CD14-positive monocyte (primary cell): ENCODE measurements at regions not wholly inside any gene's neighbourhood (a gene's known extent, or its start where the extent isn't known, plus 50 kb on each side); places are given as distances from the start of the nearest gene placed in this dataset.

Experiments
- DNase-seq, 3 donors: peaks; one replicate each; pipeline ENCODE4 v3.0.0-alpha.2; 2011 to 2022
- H2AFZ ChIP-seq: 2 replicates; pipeline ENCODE4 v1.6.0; 2012; ENCODE audit warnings: mild to moderate bottlenecking, low read depth, low read length, inconsistent platforms; ENCODE audit not compliant: insufficient read depth, poor library complexity, severe bottlenecking
- H3K27ac ChIP-seq, 2 donors: 1 replicate in 1 of 2; 2 replicates in 1 of 2; pipeline ENCODE4 v1.5.1; 2012 to 2013; ENCODE audit warnings: low read length in 2 of 2, control low read depth in 1 of 2, inconsistent platforms in 1 of 2, low read depth in 1 of 2, mild to moderate bottlenecking in 1 of 2
- H3K27me3 ChIP-seq, 2 donors: one replicate each; pipeline versions ENCODE4 v1.6.0 to v1.6.1; 2011 to 2013; ENCODE audit warnings: low read length in 2 of 2; ENCODE audit not compliant: control insufficient read depth in 2 of 2, insufficient read depth in 2 of 2
- H3K36me3 ChIP-seq, 2 donors: replicated peaks in 1 of 2; 1 replicate in 1 of 2; 2 replicates in 1 of 2; pipeline versions ENCODE4 v1.5.1 to v1.6.1; 2012 to 2013; ENCODE audit warnings: low read length in 2 of 2, control low read depth in 1 of 2, inconsistent platforms in 1 of 2, mild to moderate bottlenecking in 1 of 2; ENCODE audit not compliant: insufficient read depth in 2 of 2, control insufficient read depth in 1 of 2
- H3K4me1 ChIP-seq, 2 donors: 1 replicate in 1 of 2; 2 replicates in 1 of 2; pipeline versions ENCODE4 v1.5.1 to v1.6.1; 2012 to 2013; ENCODE audit warnings: low read length in 2 of 2, control low read depth in 1 of 2, inconsistent platforms in 1 of 2, mild to moderate bottlenecking in 1 of 2, moderate library complexity in 1 of 2; ENCODE audit not compliant: insufficient read depth in 2 of 2, control insufficient read depth in 1 of 2
- H3K4me2 ChIP-seq: replicated peaks from 2 replicates; pipeline ENCODE3; 2012; ENCODE audit warnings: low read length, moderate library complexity, mild to moderate bottlenecking; ENCODE audit not compliant: poor library complexity, severe bottlenecking; ENCODE audit errors: extremely low read depth
- H3K4me3 ChIP-seq, 3 experiments: fragments of 200-600 bp in 1 of 3; sonication (generic) in 1 of 3; replicated peaks in 1 of 3; 1 replicate in 2 of 3; 2 replicates in 1 of 3; pipeline ENCODE4 v1.5.1; 2011 to 2013; ENCODE audit warnings: low read length in 3 of 3, mild to moderate bottlenecking in 3 of 3, control low read depth in 2 of 3, low read depth in 2 of 3, inconsistent platforms in 1 of 3, moderate library complexity in 1 of 3
- H3K79me2 ChIP-seq: 2 replicates; pipeline ENCODE4 v1.6.0; 2012; ENCODE audit warnings: mild to moderate bottlenecking, control low read depth, inconsistent platforms, low read length, moderate library complexity; ENCODE audit not compliant: insufficient read depth
- H3K9ac ChIP-seq: 2 replicates; pipeline ENCODE4 v1.6.0; 2017; ENCODE audit warnings: low read length, mild to moderate bottlenecking; ENCODE audit not compliant: insufficient read depth, poor library complexity, severe bottlenecking
- H3K9me3 ChIP-seq, 2 donors: replicated peaks in 1 of 2; 1 replicate in 1 of 2; 2 replicates in 1 of 2; pipeline versions ENCODE4 v1.5.1 to v1.6.1; 2012 to 2013; ENCODE audit warnings: low read length in 2 of 2, control low read depth in 1 of 2; ENCODE audit not compliant: control insufficient read depth in 1 of 2, insufficient read depth in 1 of 2
- H4K20me1 ChIP-seq: 2 replicates; pipeline ENCODE4 v1.6.0; 2012; ENCODE audit warnings: mild to moderate bottlenecking, low read length, control low read depth, moderate library complexity; ENCODE audit not compliant: insufficient read depth
- H3K27ac Mint-ChIP-seq, 7 donors: one replicate each; pipeline ENCODE4 v1.8.0; 2020; ENCODE audit warnings: mild to moderate bottlenecking in 7 of 7, mixed read lengths in 7 of 7, moderate library complexity in 6 of 7, inconsistent platforms in 2 of 7
- H3K27me3 Mint-ChIP-seq, 3 donors: one replicate each; pipeline ENCODE4 v1.8.0; 2021 to 2022; ENCODE audit warnings: low read depth in 3 of 3, mild to moderate bottlenecking in 3 of 3, mixed read lengths in 3 of 3, moderate library complexity in 3 of 3, inconsistent platforms in 1 of 3
- H3K36me3 Mint-ChIP-seq, 2 donors: one replicate each; pipeline ENCODE4 v1.8.0; 2020; ENCODE audit warnings: mixed read lengths in 2 of 2, inconsistent platforms in 1 of 2, mild to moderate bottlenecking in 1 of 2
- H3K4me1 Mint-ChIP-seq: one replicate; pipeline ENCODE4 v1.8.0; 2020; ENCODE audit warnings: mild to moderate bottlenecking, mixed read lengths
- H3K4me3 Mint-ChIP-seq, 2 donors: one replicate each; pipeline ENCODE4 v1.8.0; 2020; ENCODE audit warnings: mild to moderate bottlenecking in 2 of 2, mixed read lengths in 2 of 2, moderate library complexity in 1 of 2
- H3K9me3 Mint-ChIP-seq, 7 donors: one replicate each; pipeline ENCODE4 v1.8.0; 2020 to 2022; ENCODE audit warnings: mixed read lengths in 7 of 7, mild to moderate bottlenecking in 6 of 7, moderate library complexity in 6 of 7, inconsistent platforms in 2 of 7
- CTCF ChIP-seq: fragments of 200-600 bp; IDR thresholded peaks from one replicate; pipeline ENCODE4 v1.8.0; 2022; ENCODE audit warnings: antibody characterized with exemption, mild to moderate bottlenecking
- WGBS: methylation state at CpG from one replicate; pipeline ENCODE4 v1.1.5; 2013; ENCODE audit warnings: missing lambda C conversion rate; ENCODE audit not compliant: insufficient coverage; 5-methylcytosine and 5-hydroxymethylcytosine counted together
- intact Hi-C, 2 donors: fragments of 100-400 bp; cut with micrococcal nuclease; formaldehyde crosslinking; loops; one replicate each; pipeline versions ENCODE4 v1.15.0 to v1.15.1; 2023

GRCh38 chr4:62591756-62592155 lies 1391.6 kb downstream of the ADGRL3 start:
- H3K79me2 ChIP-seq = no peaks in the 10 kb centered on the region

GRCh38 chr4:62588671-62589070 lies 1388.5 kb downstream of the ADGRL3 start:
- H3K4me1 ChIP-seq = no peaks in the 10 kb centered on the region
- H3K79me2 ChIP-seq = no peaks in the 10 kb centered on the region
- no peaks in the 10 kb centered on the region for H3K36me3 ChIP-seq
- H3K36me3 Mint-ChIP-seq = no peaks in the 10 kb centered on the region
- no peak overlapping the region for H3K4me2 ChIP-seq
- no peaks in the 10 kb centered on the region for H3K27me3 Mint-ChIP-seq
- no peak for DNase-seq
- H4K20me1 ChIP-seq = no peaks in the 10 kb centered on the region
- no peak overlapping the region for H3K27ac ChIP-seq
- TF ChIP-seq CTCF = no peak
- H3K27me3 ChIP-seq = no peaks in the 10 kb centered on the region
- H3K9me3 Mint-ChIP-seq = peaks cover 0 to 15% (median 5%) of the 10 kb centered on the region in 7 donors
- no peak overlapping the region for H3K4me3 ChIP-seq
- no peaks in the 10 kb centered on the region for H3K4me1 Mint-ChIP-seq
- no peak overlapping the region for H3K27ac Mint-ChIP-seq
- no peak overlapping the region for H3K4me3 Mint-ChIP-seq
- WGBS = no CpG with 5 or more reads among the region's 1 CpG
- H3K9me3 ChIP-seq = peaks cover 8 to 9% of the 10 kb centered on the region in 2 donors
- no peak overlapping the region for H2AFZ ChIP-seq
- H3K9ac ChIP-seq = no peak overlapping the region
- intact Hi-C loops = no loop called here

More at GRCh38 chr4:62591756-62592155, 1391.6 kb downstream of the ADGRL3 start:
- Histone ChIP-seq H3K9ac (no peak overlapping the region), H3K36me3 (no peaks in the 10 kb centered on the region), H3K4me2 (no peak overlapping the region), H3K4me3 (no peak overlapping the region), H3K4me1 (no peaks in the 10 kb centered on the region), H3K27me3 (no peaks in the 10 kb centered on the region), H4K20me1 (no peaks in the 10 kb centered on the region), H3K9me3 (peaks cover 8 to 9% of the 10 kb centered on the region in 2 donors), H2AFZ (no peak overlapping the region), H3K27ac (no peak overlapping the region)
- WGBS = no CpG with 5 or more reads among the region's 2 CpGs
- H3K27ac Mint-ChIP-seq = no peak overlapping the region
- H3K27me3 Mint-ChIP-seq = peaks cover 0 to 2% (median 1%) of the 10 kb centered on the region in 3 donors
- no peak for DNase-seq
- TF ChIP-seq CTCF = no peak
- no peaks in the 10 kb centered on the region for H3K36me3 Mint-ChIP-seq
- no peaks in the 10 kb centered on the region for H3K4me1 Mint-ChIP-seq
- H3K4me3 Mint-ChIP-seq = no peak overlapping the region
- H3K9me3 Mint-ChIP-seq = peaks cover 0 to 18% (median 5%) of the 10 kb centered on the region in 7 donors
- intact Hi-C loops = no loop called here
